Epidermal melanocyte (primary cell): ENCODE measurements at regions not wholly inside any gene's neighbourhood (a gene's known extent, or its start where the extent isn't known, plus 50 kb on each side); places are given as distances from the start of the nearest gene placed in this dataset.
"Not testable (repeated sequence)": the region's sequence is repeated elsewhere in the genome, so short reads cannot be mapped to it uniquely, and the experiment has no call there.

Experiments used
- DNase-seq: peaks from one replicate; pipeline ENCODE4 v3.0.0; 2011; ENCODE audit warnings: low spot score; ENCODE audit not compliant: insufficient read length

DNA sequence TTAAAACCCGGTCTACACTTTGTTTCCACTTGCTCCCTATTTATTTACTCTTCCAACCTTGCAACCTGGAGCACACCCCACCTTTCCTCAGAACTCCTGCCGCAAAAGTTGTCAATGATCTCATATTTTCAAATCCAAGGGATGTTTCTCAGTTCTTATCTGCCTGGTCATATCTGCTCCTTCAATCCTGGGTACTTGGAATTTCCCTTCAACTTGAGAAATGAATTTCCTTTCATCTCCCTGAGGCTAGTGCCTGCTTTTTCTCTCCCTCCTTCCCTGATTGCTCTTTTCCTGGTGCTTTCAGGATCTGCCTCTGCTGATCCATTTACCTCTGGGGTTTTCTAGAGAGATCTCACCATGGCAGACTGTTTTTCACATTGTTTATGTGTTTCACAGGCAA is 154.8 kb upstream of the IRS2 start:
- no peak for DNase-seq

DNA sequence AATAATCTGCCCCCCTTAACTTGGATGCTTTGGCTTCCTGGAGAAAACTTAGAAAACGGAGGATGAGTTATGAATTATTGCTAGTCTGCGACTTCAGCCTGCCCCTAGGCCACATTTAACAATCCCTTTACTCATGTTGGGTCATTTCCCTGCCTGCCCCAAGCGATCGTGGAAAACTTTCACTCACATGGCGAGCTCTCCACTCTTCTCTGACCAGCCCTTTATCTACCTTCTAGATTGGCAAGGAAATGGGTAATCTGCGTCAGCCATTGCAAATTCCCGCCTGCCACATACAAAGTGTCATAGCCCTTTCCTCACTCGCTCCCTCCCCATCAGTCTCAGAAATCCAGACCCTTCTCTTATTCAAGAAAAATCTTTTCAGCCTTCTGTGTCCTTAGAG is 154.3 kb upstream of the IRS2 start:
- no peak for DNase-seq

DNA sequence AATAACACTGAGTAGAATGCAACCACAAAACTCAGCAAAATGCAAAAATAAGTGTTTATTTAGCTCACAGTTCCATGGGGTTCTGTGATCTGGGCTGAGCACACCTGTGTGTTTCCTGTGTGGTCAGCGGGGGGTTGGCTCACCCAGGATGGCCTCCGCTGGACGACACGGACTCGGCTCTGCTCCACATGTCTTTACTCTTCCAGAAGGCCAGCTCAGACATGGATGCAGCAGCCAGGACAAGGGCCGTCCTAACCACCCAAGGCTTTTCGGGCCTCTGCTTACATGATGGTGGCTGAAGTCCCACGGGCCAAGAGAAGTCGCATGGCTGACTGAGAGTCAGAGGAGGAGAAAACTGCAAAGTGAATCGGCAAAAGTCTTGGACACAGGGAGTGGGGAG is 153.5 kb upstream of the IRS2 start:
- no peak for DNase-seq

DNA sequence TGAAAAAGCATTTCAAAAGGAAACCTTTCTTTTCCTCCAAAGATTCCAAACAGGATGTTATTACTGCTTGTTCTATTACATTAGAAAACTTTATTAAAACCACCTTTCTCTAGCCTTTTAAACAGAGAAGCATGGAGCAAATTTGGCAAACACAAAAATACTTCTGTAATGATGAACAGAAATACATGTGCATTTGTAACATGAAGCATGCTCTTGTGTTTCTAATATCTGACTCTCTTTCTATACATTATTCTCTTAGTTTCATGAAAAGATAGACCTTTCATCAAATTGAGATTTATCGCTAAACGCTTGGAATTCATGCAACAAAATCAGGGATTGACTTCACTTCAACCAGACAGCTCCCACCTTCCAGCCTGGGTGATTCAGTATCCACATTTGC is 152.8 kb upstream of the IRS2 start:
- no peak for DNase-seq

DNA sequence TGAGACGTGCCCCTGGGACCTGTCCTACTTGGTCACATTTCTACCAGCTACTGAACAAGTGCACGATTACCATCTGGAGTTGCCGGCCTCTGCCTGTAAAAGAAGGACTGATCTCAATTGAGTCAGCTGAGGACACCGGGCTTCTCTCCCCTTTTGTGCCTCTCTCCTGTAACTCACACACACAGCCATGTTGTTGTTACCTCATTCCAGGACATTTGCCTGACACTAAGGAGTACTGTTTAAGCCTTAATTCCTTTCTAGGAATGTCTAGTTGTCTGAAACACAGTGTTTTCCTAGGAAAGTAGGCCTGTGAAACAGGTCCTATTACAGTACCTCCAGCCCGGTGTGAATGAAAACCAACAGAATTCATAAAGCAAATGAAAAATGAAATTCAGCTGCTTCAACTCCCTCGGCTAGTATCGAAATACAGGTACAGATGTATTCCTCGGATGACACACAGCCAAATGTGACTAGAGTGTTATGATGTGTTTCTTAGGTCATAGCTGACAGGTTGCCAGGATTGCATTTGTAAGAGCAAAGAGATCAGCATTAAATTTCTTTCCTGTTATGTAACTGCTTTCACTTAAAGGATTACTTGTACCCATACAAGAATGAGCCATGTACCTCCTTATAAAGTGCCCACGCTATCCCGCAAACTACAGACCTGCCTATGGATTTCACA is 152.0 kb upstream of the IRS2 start:
- DNase-seq, result no peak

DNA sequence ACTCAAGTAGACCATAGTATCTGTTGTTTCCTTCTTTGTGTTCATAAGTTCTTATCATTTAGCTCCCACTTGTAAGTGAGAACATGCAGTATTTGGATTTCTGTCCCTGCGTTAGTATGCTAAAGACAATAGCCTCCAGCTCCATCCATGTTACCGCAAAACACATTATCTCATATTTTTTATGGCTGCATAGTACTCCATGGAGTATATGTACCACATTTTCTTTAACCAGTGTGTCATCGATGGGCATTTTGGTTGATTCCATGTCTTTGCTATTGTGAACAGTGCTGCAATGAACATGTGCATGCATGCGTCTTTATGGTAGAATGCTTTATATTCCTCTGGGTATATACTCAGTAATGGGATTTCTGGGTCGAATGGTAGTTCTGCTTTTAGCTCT is 148.1 kb upstream of the IRS2 start:
- DNase-seq, result not testable (repeated sequence)

DNA sequence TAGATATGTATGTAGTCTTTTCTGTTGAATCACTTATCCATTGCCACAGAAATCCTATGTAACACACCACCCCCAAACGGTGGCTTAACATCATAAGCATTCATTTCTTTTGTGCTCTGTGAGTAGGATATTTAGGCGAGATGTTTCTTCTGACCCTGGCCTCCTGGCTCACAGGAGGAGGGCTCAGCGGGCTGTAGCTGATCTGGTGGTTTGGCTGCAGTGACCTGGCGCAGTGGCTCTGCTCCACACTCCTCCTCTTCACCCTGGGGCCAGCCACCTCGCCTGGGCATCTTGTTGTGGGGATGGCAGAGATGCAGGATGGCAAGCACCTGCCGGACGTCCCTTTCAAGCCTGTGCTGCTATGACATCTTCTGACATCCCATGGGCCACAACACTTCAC is 147.1 kb upstream of the IRS2 start:
- no peak for DNase-seq

DNA sequence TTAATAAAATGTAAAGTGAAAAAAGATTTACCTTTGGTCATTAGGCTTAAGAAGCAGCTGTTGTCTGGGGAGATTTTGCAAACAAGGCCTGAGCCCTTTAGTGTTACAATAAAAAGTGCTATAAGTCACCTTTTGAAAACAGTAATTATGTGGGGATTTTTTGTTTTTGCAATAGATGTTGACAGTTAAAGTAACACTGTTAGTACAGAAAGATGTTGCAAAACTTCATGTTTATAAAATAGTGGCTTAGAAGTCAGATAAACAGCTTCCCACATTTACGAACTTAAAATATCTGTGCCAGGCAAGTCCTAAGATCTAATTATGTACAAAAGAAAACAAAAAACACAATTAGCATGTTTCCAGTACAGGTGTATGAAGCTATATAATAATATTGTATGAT is 138.0 kb upstream of the IRS2 start:
- no peak for DNase-seq

DNA sequence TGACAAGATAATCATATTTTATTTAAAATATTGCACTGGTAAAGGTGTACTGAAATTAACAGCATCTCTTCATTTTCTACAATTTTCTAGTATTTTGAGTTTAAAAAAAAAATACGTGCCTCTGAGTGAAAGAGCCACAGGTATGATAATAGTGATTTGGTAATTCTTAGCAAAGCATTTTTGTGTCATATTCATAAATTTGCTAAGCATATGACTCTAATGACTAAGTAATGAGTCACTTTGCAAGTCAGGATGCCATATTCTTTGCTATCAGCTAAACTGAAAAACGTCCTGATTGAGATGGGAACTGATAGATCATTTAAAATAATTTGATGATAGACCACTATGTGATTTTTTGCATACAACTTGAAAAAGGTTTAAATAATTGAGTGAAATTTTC is 136.1 kb upstream of the IRS2 start:
- DNase-seq, result no peak

DNA sequence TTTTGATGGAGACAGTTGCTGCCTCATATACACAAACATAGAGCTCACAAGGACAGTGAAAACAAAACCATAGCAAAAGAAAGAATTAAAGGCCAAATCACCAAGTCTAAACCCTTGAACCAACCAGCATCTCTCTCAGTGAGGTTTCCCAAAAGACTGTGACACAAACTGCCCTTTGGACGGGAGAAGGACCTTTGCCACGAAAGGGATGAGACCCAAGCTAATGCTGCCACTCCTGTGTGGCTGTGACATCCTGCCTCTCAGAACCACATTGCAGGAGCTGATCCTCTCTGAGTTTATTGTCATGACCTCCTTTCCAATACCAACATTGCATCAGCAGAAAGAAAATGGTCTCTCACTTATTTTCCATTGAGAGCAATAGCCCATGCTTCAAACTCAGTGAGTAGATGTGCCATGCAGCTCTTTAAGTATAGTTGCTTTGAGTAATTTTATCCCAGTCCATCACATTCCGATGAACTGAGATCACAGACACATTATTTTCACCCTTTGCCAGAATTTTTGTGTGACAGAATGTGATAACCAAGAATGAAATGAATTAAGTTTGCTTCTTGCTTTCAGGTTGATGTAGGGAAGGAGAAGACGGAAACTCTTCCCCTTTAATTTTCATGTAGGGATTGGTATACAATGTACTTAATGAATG is 133.5 kb upstream of the IRS2 start:
- no peak for DNase-seq

DNA sequence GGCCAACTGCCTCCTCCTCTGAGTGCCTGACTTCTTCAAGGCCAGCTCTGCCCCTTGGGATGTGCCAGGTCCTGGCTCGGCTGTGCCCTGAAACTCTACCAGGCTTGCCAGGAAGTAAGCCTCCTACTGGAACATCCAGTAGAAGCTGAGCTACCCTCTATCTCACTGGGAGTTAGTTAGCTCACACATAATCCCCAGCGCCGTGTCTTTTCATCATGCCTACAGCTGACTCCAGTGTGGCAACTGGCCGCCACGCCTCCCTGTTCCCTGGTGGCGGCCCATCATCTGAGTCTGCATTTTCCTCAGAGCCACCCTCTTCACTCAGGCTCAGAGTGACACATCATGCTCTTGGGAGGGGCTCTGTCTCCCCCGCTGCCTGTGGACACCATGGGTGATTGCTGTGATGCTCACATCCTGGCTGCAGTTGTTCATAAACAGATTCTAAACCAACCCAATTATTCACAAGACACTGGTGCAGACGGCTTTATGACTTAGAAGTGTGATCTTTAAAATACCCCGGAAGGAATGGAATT is 131.9 kb upstream of the IRS2 start:
- DNase-seq, result no peak

DNA sequence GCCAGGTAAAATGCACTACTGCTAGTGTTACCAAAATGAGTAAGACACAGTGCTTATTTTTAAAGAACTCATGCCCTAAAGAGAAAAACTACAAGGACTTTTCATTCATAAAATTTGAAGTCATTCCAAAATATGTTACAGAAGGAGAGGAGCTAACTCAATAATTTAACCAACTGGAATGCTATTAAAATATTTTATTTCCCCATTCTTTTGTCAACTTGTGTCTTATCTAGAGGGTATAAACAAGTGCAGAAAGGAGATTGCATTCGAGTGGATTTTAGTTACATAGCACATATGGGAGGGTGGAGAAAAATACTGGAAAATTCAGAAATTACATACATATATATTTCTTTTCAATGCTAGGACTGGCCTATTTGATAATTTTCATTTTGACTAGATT is 131.0 kb upstream of the IRS2 start:
- no peak for DNase-seq

DNA sequence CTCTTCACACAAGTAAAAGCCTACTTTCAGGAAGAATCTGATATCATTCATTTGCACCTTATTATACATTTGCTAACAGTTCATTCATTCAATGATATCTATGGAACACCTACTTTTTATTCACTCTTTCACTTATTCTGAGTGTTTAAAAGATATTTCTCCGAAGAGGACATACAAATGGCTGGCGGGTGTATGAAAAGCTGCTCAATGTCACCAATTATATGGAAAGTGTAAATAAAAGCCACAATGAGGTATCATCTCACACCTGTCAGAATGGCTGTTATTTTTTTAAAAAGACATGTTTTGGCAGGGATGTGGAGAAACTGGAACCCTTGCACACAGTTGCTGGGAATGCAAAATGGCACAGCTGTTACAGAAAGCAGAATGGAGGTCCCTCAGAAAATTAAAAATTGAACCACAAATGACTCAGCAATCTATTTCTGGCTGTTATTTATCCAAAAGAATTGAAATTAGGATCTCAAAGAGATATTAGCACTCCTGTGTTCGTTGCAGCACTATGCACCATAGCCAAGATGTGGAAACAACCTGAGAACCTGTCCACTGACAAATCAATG is 127.6 kb upstream of the IRS2 start:
- no peak for DNase-seq

DNA sequence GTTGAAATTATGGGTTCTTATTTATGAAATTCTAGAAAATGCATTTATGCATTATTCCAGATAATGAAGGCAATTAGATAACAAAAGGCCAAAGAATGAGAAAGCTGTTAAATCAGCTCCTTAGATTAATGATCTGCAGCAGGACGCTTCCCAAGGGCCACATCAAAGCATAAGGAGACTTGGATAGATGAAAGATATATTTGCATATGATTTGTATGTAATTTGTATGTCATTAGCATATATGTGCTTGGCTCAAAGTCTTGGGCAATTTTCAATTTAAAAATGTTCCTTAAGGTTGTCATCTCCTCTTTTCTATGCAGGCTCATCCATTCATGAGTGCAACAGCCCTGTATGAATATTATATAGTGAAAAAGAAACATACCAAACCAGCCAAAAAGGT is 126.8 kb upstream of the IRS2 start:
- no peak for DNase-seq

DNA sequence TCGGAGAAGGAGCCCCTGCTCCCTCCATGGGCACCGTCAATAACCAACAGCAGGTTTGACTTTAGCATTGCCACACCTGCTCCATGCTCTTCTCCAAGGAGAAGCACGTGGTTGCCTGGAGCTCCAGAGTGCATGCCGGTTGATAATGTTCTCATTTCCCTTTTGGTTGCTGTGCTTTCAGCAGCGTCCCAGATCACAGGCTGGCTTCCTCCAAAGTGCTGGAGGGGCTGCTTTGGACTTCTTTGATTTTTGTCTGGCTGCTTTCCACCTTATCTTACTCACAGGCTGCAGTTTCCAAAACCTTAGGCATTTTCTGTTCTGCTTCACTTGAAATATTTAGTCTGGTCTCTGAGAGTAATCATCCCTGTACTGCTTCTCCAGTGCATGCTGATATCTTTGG is 123.8 kb upstream of the IRS2 start:
- DNase-seq, result no peak

DNA sequence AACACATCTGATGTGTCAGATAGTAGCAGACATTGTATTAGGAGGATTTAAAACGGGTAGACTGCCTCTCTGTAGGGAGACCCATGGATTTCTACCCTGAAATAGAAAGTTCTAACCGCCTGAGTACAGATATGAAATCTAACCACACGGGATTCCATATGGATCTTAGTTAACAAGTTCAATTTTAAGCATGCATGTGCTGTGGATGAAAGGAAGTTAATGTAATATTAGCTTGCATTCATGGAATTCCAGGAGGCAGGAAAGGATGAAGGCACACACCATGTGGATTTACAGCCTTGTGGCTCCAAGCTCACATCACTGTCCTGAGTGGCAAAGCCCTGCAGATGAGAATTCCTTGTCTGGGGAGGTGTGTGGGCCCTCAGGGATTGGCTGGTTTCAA is 120.6 kb upstream of the IRS2 start:
- DNase-seq, result no peak

DNA sequence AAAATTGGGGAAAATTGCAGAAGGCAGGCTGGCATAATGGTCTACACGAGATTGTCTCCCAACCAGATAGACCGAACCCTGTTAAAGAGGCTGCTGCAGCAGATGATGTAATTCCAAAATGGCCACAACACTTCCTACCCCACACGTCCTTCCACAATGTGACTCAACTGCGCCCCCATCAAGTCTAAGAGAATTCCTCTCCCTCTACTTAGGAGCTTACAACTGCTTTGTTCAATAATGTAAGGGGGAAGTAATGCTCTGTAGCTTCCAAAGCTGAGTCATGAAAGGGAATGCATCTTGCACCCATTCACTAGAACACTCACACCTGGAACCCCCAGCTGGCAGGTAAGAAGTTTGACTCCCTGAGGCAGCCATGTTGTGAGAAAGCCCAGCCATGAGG is 117.8 kb upstream of the IRS2 start:
- DNase-seq, result no peak

DNA sequence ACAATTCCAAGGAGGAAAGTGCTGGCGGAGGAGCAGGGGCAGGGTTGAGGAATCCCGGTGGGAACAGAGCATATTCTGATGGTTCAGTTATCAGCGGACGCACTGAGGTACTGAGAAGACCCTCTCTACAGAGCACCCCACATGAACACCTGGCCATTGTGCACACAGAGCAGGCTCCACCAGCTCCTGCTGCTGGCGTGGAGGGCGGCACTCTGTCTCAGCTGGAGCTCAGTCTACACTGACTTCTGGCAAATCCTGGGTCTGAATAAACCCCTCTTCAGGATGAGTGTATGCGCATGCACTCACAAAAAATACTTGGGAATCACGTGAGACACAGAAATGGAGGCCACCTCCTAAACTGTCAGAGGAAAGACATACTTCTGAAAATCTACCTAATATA is 114.4 kb upstream of the IRS2 start:
- no peak for DNase-seq

DNA sequence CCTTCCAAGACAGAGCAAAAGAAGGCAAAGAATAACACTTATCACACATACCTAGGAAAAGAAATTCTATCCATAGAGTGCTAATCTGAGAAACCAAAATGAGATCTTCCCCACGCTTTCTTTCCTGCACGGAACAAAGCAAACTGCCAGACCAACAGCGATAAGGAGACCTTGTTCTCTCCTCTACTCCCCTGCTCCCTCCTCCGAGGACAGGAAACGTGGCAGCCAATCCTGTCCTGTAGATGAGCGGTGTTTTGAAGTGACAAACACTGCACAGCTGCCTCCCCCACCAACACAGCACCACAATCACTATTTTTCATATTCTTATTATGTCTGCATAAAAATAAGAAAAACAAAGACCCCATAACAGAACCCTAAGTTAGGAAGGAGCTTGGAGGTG is 113.9 kb upstream of the IRS2 start:
- DNase-seq, result no peak

DNA sequence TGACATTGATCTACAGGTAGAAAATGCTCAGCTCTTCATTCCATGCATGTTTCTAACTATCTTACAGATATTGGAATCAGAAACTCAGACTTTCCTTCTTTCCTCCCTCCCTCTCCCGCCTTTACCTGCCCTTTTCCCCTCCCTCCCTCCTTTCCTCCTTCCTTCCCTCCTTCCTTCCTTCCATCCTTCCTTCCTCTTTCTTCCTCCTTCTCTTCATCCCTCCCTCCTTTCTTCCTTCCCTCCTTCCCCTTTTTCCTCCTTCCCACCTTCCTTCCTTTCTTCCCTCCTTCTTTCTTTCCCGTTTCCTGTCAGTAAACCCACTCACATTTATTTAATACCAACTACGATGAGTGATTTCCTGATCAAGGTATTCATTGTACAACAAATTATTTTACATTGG is 113.4 kb upstream of the IRS2 start:
- no peak for DNase-seq

DNA sequence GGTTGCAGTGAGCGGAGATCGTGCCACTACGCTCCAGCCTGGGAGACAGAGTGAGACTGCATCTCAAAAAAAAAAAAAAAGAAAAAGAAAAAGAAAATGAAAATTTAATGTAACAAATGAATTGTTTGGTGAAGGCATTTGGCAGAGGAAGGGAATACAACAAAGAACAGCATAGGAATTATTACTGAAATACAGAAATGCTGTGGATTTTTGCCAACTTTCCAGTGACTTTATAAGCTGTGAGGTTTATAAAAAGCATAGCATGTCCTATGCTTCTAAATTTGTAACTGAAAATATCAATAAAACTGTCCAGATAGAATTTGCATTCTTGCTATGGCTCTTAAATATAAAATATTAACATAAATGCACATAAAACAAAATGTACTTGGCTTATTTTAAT is 112.9 kb upstream of the IRS2 start:
- no peak for DNase-seq

DNA sequence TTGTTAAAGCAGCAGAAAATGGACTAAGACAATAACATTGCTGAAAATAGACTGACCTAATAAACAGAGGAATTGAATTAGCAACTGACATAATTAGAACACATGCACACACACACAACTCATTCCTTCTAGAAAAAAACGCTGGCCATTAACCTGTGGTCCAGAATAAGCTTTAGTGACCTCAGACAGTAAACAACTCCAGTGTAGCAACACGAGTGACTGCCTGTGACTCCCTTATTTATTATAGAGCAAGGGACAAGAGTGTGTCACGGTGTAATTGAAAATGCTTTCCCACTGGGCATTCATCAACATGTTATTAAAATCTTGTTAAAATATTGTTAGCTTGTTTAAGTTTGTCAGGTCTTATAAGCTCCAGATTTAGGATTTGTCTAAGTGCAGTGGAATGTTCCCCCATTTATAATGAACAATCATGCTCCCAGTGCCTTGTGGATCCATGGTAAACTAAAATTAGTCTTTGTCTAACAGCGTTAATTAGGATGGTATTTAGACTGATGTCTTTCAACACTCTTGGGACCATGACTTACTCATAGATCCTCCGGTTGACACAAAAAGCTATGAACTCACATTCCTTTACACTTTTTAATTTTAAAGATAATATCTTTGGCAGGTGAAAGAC is 111.7 kb upstream of the IRS2 start:
- no peak for DNase-seq

DNA sequence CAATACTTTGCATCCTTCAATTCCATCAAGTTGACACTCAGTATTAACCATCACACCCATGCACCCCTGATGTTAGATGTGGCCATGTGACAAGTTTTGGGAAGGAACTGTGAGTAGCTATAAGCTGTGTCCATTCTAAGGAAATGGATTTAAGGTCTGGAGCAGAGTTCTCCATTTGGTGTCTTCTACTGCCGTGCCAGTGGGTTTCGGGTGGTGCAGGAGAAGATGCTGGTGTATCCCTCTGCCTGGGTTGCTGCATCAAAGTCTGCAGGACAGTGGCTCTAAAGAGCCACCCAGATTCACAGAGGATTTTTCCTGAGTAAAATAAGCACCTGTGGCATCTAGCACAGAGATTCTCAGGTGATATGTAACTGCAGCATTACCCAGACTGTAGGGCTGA is 105.7 kb upstream of the IRS2 start:
- no peak for DNase-seq
